Bronchial epithelial cell (primary cell): ENCODE measurements at regions not wholly inside any gene's neighbourhood (a gene's known extent, or its start where the extent isn't known, plus 50 kb on each side); places are given as distances from the start of the nearest gene placed in this dataset.
"Not testable (repeated sequence)": the region's sequence is repeated elsewhere in the genome, so short reads cannot be mapped to it uniquely, and the experiment has no call there.

Experiments used
- DNase-seq: peaks from one replicate; pipeline ENCODE4 v3.0.0-alpha.2; 2010; ENCODE audit warnings: low read depth
- FAIRE-seq: peaks from 2 replicates; lab custom pipeline; 2011; peaks lifted over from hg19 to GRCh38; lab: Jason Lieb, UNC
- H3K27me3 ChIP-seq: 2 replicates; pipeline ENCODE4 v1.5.1; 2011; ENCODE audit warnings: low read length; ENCODE audit not compliant: control insufficient read depth, insufficient read depth
- H3K36me3 ChIP-seq: 2 replicates; pipeline ENCODE4 v1.5.1; 2011; ENCODE audit warnings: low read length; ENCODE audit not compliant: control insufficient read depth, insufficient read depth
- H3K4me3 ChIP-seq: 2 replicates; pipeline ENCODE4 v1.5.1; 2011; ENCODE audit warnings: mild to moderate bottlenecking, low read depth, low read length, control low read depth
- TF ChIP-seq, protein P1 (sequence below): IDR thresholded peaks from 2 replicates; pipeline ENCODE4 v1.5.1; 2011; ENCODE audit warnings: mild to moderate bottlenecking, moderate library complexity, low read length, control low read depth, inconsistent platforms; ENCODE audit not compliant: insufficient read depth, severe bottlenecking

- TF ChIP-seq, protein P1, sequence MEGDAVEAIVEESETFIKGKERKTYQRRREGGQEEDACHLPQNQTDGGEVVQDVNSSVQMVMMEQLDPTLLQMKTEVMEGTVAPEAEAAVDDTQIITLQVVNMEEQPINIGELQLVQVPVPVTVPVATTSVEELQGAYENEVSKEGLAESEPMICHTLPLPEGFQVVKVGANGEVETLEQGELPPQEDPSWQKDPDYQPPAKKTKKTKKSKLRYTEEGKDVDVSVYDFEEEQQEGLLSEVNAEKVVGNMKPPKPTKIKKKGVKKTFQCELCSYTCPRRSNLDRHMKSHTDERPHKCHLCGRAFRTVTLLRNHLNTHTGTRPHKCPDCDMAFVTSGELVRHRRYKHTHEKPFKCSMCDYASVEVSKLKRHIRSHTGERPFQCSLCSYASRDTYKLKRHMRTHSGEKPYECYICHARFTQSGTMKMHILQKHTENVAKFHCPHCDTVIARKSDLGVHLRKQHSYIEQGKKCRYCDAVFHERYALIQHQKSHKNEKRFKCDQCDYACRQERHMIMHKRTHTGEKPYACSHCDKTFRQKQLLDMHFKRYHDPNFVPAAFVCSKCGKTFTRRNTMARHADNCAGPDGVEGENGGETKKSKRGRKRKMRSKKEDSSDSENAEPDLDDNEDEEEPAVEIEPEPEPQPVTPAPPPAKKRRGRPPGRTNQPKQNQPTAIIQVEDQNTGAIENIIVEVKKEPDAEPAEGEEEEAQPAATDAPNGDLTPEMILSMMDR: no peak
- FAIRE-seq: no peak
- Histone ChIP-seq H3K36me3 (no peaks in the 10 kb centered on the region), H3K27me3 (no peaks in the 10 kb centered on the region), H3K4me3 (no peak overlapping the region)
- no peak for DNase-seq
Observed at GRCh38 chr13:89518289-89519077, 1829.0 kb upstream of the MIR17HG start.

DNA sequence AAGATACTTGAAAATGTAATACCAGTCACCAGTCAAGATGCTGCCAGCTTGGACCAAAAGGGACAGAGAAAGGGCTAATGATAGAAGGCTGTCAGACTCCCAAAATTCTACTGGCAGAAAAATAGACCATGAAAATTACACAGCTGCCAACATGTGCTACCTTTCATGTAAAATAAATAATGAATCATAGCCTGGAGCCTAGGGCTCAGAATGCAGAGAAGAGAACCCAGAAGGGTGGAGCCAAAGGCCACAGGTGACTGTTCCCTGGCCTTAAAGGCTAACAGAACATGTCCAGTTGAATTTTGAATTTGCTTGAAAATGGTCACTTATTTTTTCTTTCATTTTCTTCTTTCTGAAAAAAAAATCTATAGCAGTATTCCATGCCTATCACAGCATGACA, 1827.0 kb upstream of the MIR17HG start:
- TF ChIP-seq, protein P1: no peak
- Histone ChIP-seq H3K4me3 (no peak overlapping the region), H3K36me3 (no peaks in the 10 kb centered on the region), H3K27me3 (no peaks in the 10 kb centered on the region)
- peak; percentile 74 for DNase-seq
- peak; percentile 13 for FAIRE-seq

GRCh38 chr13:89521672-89522071, 1825.8 kb upstream of the MIR17HG start:
- not testable (repeated sequence) for H3K4me3 ChIP-seq, H3K27me3 ChIP-seq, FAIRE-seq, DNase-seq, H3K36me3 ChIP-seq

DNA sequence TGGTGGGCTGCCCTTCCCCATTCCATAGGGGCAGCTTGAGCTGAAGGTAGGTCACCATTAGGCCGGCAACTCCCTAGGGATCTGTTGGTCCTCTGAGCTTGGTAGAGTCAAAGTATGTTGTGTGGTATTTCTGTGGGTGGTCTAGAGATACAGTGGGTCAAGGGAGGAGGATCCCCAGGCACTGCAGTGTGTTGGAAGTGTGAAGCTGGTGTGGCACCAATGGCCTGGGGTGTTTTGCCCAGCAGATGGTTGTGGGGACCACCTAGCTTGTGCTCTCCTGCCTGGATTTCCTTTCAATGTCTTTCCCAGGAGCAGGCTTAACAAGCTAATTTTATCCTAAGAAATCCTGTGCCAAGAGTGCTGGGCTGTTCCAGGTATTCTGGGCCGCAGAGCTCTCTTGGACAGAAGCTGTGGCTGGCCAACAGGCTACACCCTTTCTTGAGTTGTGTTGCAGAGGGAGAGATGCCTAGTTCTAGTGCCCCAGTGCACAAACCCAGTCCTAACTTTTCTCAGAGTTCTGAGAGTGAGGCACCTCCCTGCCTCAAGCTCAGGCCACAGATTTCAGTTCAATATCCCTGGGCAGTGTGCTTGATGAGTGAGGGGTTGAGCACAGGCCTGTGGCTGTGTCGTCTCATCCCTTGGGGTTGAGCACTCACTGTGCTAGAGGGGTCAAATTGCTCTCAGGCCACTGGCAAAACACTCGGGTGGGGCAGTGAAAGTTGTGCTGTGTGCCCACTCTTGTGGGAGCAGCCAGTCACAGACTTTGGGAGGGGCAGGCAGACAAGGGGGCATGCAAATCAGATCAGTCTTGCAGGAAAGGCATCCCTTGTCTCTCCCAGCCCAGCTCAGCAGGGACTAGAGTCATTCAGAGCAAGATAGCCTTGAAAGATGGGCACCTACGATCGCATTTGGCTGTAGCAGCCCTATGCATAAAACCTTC, 1806.1 kb upstream of the MIR17HG start:
- TF ChIP-seq, protein P1: no peak
- Histone ChIP-seq H3K27me3 (no peaks in the 10 kb centered on the region), H3K36me3 (no peaks in the 10 kb centered on the region), H3K4me3 (no peak overlapping the region)
- FAIRE-seq: no peak
- DNase-seq: no peak

DNA sequence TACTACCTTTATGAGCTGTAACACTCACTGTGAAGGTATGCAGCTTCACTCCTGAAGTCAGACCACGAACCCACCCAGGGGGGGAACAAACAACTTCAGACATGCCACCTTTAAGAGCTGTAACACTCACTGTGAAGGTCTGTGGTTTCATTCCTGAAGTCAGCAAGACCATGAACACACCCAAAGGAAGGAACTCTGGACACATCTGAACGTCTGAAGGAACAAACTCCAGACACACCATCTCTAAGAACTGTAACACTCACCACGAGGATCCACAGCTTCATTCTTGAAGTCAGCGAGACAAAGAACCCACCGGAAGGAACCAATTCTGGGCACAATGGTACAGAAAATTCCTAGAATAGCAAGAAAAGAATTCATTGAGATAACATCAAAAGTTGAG, 1796.5 kb upstream of the MIR17HG start:
- Histone ChIP-seq H3K36me3 (no peaks in the 10 kb centered on the region), H3K27me3 (no peaks in the 10 kb centered on the region), H3K4me3 (no peak overlapping the region)
- TF ChIP-seq, protein P1: no peak
- no peak for FAIRE-seq
- DNase-seq: peak; percentile 80

- Histone ChIP-seq H3K27me3 (no peaks in the 10 kb centered on the region), H3K4me3 (no peak overlapping the region), H3K36me3 (no peaks in the 10 kb centered on the region)
- TF ChIP-seq, protein P1: no peak
- DNase-seq (peak; percentile 43), FAIRE-seq (no peak)
Observed at GRCh38 chr13:89554801-89555200, 1792.7 kb upstream of the MIR17HG start.
